ENCODE measurements at regions not wholly inside any gene's neighbourhood (a gene's known extent, or its start where the extent isn't known, plus 50 kb on each side); places are given as distances from the start of the nearest gene placed in this dataset.

GRCh38 chr3:166111562-166111961 is 274.3 kb upstream of the BCHE start:
- Histone ChIP-seq H3K4me3 (ENCODE audit: low read length) (no peak overlapping the region), H3K9me3 (ENCODE audit: low read length) (no peaks in the 10 kb centered on the region), H2AFZ (ENCODE audit: low read depth, low read length) (no peak overlapping the region), H3K27me3 (ENCODE audit: insufficient read depth, low read length) (no peaks in the 10 kb centered on the region), H3K36me3 (ENCODE audit: insufficient read depth, low read length) (no peaks in the 10 kb centered on the region), H3K4me1 (ENCODE audit: insufficient read depth, low read length) (no peaks in the 10 kb centered on the region)

DNA sequence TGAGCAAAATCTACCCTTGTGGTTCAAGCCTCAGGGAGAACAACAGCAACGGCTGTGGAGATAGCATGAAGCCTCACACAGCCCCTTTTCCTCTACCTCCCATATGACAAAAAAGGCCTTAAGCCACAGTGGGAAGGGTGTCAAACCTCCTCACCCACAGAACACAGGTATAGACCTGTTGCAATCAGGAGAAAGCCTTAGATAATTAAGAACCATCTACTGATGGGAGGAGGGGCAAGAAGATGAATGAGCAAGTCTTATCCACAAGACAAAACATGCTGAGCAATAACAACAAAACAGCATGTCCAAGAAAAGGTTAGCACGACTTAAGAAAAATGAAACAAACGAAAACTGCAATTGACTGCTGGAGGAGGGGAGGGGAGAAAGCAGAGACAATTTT is 272.9 kb upstream of the BCHE start:
- Histone ChIP-seq H3K4me1 (ENCODE audit: insufficient read depth, low read length) (peaks cover 1% of the 10 kb centered on the region), H3K36me3 (ENCODE audit: insufficient read depth, low read length) (no peaks in the 10 kb centered on the region), H3K27me3 (ENCODE audit: insufficient read depth, low read length) (no peaks in the 10 kb centered on the region), H3K9me3 (ENCODE audit: low read length) (no peaks in the 10 kb centered on the region), H2AFZ (ENCODE audit: low read depth, low read length) (no peak overlapping the region), H3K4me3 (ENCODE audit: low read length) (no peak overlapping the region)

DNA sequence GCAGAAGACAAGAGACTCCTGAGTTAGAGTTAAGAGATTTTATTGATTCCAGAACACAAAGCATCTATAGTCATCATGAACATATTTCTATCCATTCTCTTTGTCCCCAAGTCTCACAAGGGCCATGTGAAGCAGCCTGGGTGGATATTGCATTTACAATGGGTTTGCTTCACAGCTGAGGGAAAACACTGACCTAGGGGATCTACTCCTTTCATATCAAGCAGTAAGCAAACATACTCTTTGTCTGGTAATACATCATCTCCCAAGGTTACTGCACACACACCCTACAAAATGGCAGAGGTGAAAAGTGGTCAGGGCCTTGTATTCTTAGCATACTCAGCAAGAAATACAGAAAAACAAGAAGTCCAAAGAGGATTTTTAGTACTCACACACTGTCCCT is 267.7 kb upstream of the BCHE start:
- H3K27me3 ChIP-seq (ENCODE audit: insufficient read depth, low read length), result no peaks in the 10 kb centered on the region
- no peak overlapping the region for H3K4me3 ChIP-seq (ENCODE audit: low read length)
- no peaks in the 10 kb centered on the region for H3K9me3 ChIP-seq (ENCODE audit: low read length)
- H3K4me1 ChIP-seq (ENCODE audit: insufficient read depth, low read length), result peaks cover 5% of the 10 kb centered on the region
- peak overlapping the region; percentile 69 for H2AFZ ChIP-seq (ENCODE audit: low read depth, low read length)
- H3K36me3 ChIP-seq (ENCODE audit: insufficient read depth, low read length), result no peaks in the 10 kb centered on the region

DNA sequence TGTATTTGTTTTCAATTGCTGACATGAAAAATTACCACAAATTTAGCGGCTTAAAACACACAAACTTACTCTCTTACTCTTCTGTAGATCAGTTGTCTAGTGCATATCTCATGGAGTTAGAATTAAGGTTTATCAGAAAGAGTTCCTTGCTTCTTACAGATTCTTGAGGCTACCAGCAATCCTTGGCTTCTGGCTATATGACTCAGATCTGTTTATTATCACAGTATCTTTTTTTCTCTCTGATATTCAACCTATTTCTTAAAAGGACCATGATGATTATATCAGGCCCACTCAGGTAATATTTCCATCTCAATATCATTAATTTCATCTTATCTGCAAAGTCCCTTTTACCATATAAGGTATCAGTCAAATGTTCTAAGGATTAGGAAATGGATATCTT is 263.5 kb upstream of the BCHE start:
- no peak overlapping the region for H2AFZ ChIP-seq (ENCODE audit: low read depth, low read length)
- H3K36me3 ChIP-seq (ENCODE audit: insufficient read depth, low read length), result no peaks in the 10 kb centered on the region
- no peaks in the 10 kb centered on the region for H3K27me3 ChIP-seq (ENCODE audit: insufficient read depth, low read length)
- no peak overlapping the region for H3K4me3 ChIP-seq (ENCODE audit: low read length)
- H3K9me3 ChIP-seq (ENCODE audit: low read length), result no peaks in the 10 kb centered on the region
- peaks cover 5% of the 10 kb centered on the region for H3K4me1 ChIP-seq (ENCODE audit: insufficient read depth, low read length)

- Histone ChIP-seq H3K4me1 (ENCODE audit: insufficient read depth, low read length) (peaks cover 4% of the 10 kb centered on the region), H3K9me3 (ENCODE audit: low read length) (peaks cover 2% of the 10 kb centered on the region), H3K27me3 (ENCODE audit: insufficient read depth, low read length) (no peaks in the 10 kb centered on the region), H2AFZ (ENCODE audit: low read depth, low read length) (no peak overlapping the region), H3K4me3 (ENCODE audit: low read length) (no peak overlapping the region), H3K36me3 (ENCODE audit: insufficient read depth, low read length) (no peaks in the 10 kb centered on the region)
Measured at GRCh38 chr3:166089575-166089974, 252.4 kb upstream of the BCHE start.

GRCh38 chr3:166085164-166085856 is 248.1 kb upstream of the BCHE start:
- H3K36me3 ChIP-seq (ENCODE audit: insufficient read depth, low read length), result no peaks in the 10 kb centered on the region
- no peaks in the 10 kb centered on the region for H3K27me3 ChIP-seq (ENCODE audit: insufficient read depth, low read length)
- H3K9me3 ChIP-seq (ENCODE audit: low read length), result peaks cover 2% of the 10 kb centered on the region
- no peak overlapping the region for H3K4me3 ChIP-seq (ENCODE audit: low read length)
- no peaks in the 10 kb centered on the region for H3K4me1 ChIP-seq (ENCODE audit: insufficient read depth, low read length)
- H2AFZ ChIP-seq (ENCODE audit: low read depth, low read length), result no peak overlapping the region

DNA sequence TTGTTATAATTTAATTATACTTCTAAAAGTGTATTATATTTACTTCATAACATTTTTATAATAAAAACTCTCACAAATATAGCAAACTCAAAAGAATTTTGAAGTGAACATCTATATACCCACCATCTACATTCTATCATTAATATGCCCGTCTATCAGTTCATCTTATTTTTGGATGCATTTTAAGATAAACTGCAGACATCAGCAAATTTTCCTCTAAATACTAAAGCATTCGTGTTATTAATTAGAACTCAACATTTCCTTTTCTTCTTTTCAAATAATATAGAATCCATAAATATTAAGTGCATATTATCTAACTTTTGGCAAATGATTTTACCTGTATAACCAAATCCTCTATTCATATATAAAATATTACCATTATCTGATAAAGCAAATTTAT is 242.9 kb upstream of the BCHE start:
- Histone ChIP-seq H3K4me3 (ENCODE audit: low read length) (no peak overlapping the region), H3K27me3 (ENCODE audit: insufficient read depth, low read length) (no peaks in the 10 kb centered on the region), H3K4me1 (ENCODE audit: insufficient read depth, low read length) (no peaks in the 10 kb centered on the region), H2AFZ (ENCODE audit: low read depth, low read length) (no peak overlapping the region), H3K9me3 (ENCODE audit: low read length) (no peaks in the 10 kb centered on the region), H3K36me3 (ENCODE audit: insufficient read depth, low read length) (no peaks in the 10 kb centered on the region)

GRCh38 chr3:166071831-166072230 is 234.6 kb upstream of the BCHE start:
- no peaks in the 10 kb centered on the region for H3K4me1 ChIP-seq (ENCODE audit: insufficient read depth, low read length)
- no peak overlapping the region for H2AFZ ChIP-seq (ENCODE audit: low read depth, low read length)
- H3K9me3 ChIP-seq (ENCODE audit: low read length), result no peaks in the 10 kb centered on the region
- H3K36me3 ChIP-seq (ENCODE audit: insufficient read depth, low read length), result no peaks in the 10 kb centered on the region
- no peak overlapping the region for H3K4me3 ChIP-seq (ENCODE audit: low read length)
- no peaks in the 10 kb centered on the region for H3K27me3 ChIP-seq (ENCODE audit: insufficient read depth, low read length)

- no peaks in the 10 kb centered on the region for H3K27me3 ChIP-seq (ENCODE audit: insufficient read depth, low read length)
Measured at GRCh38 chr3:166064476-166064875, 227.3 kb upstream of the BCHE start.

DNA sequence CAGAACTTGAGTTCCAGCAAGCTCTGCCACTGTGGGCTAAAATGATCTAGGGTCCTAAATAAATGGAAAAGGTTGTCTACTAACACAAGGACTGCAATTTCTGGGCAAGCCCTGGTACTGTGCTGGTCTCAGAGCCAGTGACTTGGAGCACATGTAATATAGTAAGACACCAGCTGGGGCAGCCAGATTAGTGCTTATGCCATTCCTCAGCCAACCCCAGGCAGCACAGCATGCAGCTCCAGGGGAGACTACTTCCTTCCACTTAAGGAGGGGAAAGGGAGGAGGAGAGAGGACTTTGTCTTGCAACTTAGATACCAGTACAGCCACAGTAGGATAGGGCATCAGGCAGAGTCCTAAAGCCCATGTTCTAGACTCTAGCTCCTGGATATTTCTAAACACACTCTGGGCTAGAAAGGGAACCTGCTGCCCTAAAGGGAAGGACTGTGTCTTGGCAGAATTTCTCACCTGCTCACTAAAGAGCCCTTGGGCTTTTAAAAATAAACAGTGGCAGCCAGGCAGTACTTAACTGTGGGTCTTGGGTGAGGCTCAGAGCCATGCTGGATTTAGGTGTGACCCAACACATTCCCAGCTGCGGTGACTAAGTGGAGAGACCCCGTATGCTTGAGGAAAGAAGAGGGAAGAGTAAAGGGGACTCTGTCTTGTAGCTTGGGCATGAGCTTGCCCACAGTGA is 223.7 kb upstream of the BCHE start:
- H3K36me3 ChIP-seq (ENCODE audit: insufficient read depth, low read length), result no peaks in the 10 kb centered on the region
- H3K27me3 ChIP-seq (ENCODE audit: insufficient read depth, low read length), result no peaks in the 10 kb centered on the region
- no peaks in the 10 kb centered on the region for H3K4me1 ChIP-seq (ENCODE audit: insufficient read depth, low read length)
- H3K4me3 ChIP-seq (ENCODE audit: low read length), result no peak overlapping the region
- no peak overlapping the region for H2AFZ ChIP-seq (ENCODE audit: low read depth, low read length)
- H3K9me3 ChIP-seq (ENCODE audit: low read length), result no peaks in the 10 kb centered on the region

More at GRCh38 chr3:166064476-166064875, 227.3 kb upstream of the BCHE start:
- Histone ChIP-seq H3K4me1 (ENCODE audit: insufficient read depth, low read length) (no peaks in the 10 kb centered on the region), H3K36me3 (ENCODE audit: insufficient read depth, low read length) (no peaks in the 10 kb centered on the region), H2AFZ (ENCODE audit: low read depth, low read length) (no peak overlapping the region), H3K9me3 (ENCODE audit: low read length) (no peaks in the 10 kb centered on the region), H3K4me3 (ENCODE audit: low read length) (no peak overlapping the region)

DNA sequence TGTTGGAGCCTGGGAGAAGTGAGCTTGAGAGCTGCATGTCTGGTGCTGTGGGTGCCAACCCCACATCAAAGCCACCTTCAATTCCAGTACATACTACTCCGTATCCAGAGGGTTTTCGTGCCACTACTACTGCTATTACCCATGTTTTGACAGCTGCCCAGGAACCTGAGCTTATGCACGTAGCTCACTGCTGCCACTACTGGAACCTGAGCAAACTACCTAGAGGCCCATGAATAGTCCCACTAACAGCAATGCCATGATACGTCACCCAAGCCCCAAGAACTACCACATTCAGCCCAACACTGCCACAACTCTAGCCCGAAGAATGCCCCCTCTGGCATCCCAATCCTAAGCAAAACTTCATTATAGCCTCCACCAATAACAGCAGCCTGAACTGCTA is 215.2 kb upstream of the BCHE start:
- Histone ChIP-seq H3K9me3 (ENCODE audit: low read length) (no peaks in the 10 kb centered on the region), H3K4me3 (ENCODE audit: low read length) (no peak overlapping the region), H3K27me3 (ENCODE audit: insufficient read depth, low read length) (no peaks in the 10 kb centered on the region), H3K4me1 (ENCODE audit: insufficient read depth, low read length) (no peaks in the 10 kb centered on the region), H3K36me3 (ENCODE audit: insufficient read depth, low read length) (no peaks in the 10 kb centered on the region), H2AFZ (ENCODE audit: low read depth, low read length) (no peak overlapping the region)

- Histone ChIP-seq H3K27me3 (ENCODE audit: insufficient read depth, low read length) (no peaks in the 10 kb centered on the region), H3K36me3 (ENCODE audit: insufficient read depth, low read length) (no peaks in the 10 kb centered on the region), H3K4me3 (ENCODE audit: low read length) (no peak overlapping the region), H2AFZ (ENCODE audit: low read depth, low read length) (no peak overlapping the region), H3K9me3 (ENCODE audit: low read length) (no peaks in the 10 kb centered on the region), H3K4me1 (ENCODE audit: insufficient read depth, low read length) (no peaks in the 10 kb centered on the region)
Measured at GRCh38 chr3:166029507-166029906, 192.3 kb upstream of the BCHE start.

GRCh38 chr3:166013073-166013679 is 176.0 kb upstream of the BCHE start:
- Histone ChIP-seq H3K9me3 (ENCODE audit: low read length) (no peaks in the 10 kb centered on the region), H3K27me3 (ENCODE audit: insufficient read depth, low read length) (no peaks in the 10 kb centered on the region), H2AFZ (ENCODE audit: low read depth, low read length) (no peak overlapping the region), H3K4me1 (ENCODE audit: insufficient read depth, low read length) (no peaks in the 10 kb centered on the region), H3K36me3 (ENCODE audit: insufficient read depth, low read length) (no peaks in the 10 kb centered on the region), H3K4me3 (ENCODE audit: low read length) (no peak overlapping the region)
